SKM-1 (cell line): ENCODE measurements at regions not wholly inside any gene's neighbourhood (a gene's known extent, or its start where the extent isn't known, plus 50 kb on each side); places are given as distances from the start of the nearest gene placed in this dataset.

Source experiments
- DNase-seq: peaks from one replicate; lab custom pipeline; 2025; ENCODE audit not compliant: unreplicated experiment; lab: John Stamatoyannopoulos, UW

DNA sequence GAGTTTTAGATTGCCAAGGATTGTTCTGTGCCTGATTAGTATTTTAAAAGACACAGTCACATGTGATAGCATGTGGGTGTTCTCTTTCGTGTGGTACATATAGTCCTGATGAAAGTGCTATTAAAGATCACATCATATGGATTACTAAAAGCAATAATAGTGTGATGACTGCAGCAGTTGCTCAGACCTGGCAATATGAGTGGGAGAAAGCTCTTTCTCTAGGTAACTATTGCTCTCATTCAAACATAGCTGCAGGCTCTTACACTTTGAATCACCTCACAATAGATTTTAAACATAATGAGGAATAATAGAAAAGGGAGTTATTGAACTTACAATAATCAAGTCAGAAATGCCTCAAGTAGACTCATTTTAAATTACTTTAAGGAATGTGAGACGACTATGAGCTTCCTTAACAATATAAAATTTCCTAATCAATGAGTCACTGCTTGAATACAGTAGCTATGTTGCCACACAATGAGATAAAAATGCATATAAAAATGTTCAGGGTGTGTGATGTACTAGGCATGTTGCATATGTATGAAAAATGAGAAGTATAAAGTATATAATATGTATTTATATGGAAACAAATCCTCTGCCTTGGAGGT is 452.1 kb downstream of the TMX3 start:
- no peak for DNase-seq

DNA sequence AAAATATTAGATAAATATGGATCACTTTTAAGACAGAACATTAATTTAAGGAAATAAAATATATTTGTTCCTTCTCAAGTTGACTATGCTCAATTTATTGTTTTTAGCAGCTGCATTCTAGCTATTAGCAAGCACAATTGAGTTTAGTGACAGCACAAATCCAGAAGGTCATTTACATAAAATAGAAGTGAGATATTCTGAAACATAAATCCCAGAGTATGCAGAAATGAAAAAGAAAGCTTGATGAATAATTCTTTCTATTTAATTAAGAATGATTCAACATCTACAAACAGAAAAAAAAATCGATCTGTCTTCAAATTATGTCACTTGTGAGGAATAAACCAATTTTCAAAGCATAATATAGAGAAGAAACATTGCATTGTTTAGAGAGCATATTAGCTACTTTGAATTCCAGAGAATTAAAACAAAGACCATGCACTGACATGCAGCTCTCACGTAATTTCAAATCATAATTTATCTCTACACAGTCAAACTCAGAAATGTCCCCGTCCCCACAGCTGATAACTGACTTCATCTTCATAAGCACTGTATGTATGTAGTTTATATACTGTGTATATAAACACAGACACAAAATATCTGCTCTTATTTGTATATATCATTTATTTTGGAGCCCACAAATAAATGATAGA is 458.4 kb downstream of the TMX3 start:
- DNase-seq = no peak

DNA sequence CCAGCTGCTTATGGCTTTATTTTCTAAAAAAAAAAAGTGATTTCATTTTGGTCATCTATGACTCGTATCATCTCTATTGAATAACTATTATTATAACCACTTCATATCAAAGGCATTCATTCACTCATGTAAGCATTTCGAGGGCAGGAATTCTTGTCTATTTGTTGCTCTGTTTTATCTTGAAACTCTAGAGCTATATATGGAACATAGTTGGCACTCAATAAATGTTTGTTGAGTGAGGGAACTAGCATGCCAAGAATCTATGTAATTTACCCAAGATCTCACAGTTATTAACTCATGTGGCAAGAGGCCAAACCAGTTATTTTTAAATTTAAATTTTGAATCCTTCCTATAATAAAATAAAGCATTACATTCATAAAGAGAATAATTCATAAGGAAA is 470.1 kb downstream of the TMX3 start:
- no peak for DNase-seq

DNA sequence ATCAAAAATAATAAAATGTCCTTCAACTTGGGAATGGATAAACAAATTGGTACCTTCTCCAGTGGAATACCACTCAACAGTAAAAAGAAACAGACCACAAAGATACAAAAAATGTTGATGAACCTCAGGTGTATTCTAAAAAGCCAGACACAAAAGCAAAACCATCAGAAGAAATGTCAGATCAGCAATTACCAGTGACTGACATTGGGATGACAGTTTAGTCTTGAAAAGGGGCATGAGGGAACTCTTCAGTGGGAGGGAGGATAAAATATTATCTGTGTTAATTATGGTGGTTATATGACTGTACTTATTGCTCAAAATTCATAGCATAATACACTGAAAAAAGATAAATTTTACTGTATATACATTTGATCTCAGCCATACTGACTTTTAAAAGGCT is 473.0 kb downstream of the TMX3 start:
- no peak for DNase-seq

DNA sequence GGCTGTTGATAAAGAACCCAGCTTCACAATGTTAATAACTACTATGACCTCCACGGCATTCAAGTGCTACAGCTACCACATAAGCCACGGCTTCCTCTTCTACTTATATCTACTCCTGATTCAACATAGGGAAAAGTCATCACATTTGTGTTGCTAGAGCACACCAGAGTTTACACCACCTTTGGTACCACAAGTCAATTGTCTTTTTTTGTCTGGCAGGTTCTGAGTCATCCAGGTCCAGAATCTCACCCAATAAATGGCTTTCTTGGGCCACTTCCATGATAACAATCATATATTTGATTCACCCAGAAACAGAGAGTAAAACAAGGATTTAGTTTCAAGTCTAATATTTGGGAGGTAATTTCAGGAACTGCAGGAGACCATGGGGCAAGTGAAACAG is 480.2 kb downstream of the TMX3 start:
- no peak for DNase-seq

DNA sequence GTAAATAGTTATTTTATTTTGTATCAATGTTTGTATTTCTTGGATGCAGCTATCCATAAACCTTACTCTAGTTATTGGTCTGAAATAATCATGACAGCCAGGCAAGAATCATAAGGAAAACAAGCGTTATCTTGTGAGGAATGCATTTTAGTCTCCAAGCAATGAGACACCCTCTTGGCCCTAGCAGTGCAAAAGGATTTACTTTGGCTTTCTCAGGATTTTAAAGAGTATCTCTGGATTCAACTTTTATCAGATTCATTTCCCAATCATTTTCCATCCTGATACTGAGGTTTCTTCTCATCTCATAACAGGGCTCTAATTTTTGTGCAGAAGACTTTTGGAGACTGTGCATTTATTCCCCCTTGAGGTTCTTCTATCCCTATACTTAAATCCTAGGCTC is 480.8 kb downstream of the TMX3 start:
- DNase-seq = no peak

DNA sequence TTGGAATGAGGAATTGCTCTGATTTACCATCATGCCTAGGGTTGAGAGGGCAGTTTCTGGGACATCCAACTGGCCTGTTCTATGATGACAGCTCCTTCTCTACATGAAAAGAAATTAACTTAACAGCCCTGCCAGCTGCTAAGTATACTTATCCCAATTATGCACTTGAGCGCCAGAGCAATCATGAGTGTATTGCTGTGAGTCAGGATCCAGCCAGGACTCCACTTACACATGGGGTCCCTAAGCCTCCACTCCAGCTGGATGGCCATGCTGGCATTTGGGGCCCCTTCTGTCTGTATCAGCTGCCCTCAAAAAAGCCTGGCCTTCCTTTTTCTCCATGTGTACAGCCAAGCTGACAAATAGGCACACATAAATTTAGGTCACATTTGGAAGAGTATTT is 481.9 kb downstream of the TMX3 start:
- no peak for DNase-seq

DNA sequence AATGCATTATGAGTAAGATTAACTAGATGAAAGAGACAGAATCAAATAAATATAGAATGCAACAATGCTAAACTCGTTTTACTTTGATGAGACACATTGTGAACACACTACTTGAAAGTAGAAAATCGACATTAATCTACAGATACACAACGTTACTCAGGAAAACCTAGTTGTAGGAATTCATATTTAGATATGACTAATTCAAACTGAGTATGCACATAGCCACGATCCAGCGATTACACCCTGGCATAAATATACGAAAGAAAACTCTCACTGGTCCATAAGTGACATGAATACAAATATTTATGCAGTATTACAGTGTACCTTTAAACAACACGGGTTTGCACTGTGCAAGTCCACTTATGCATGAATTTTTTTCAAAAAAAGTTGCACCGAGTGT is 485.6 kb downstream of the TMX3 start:
- no peak for DNase-seq

DNA sequence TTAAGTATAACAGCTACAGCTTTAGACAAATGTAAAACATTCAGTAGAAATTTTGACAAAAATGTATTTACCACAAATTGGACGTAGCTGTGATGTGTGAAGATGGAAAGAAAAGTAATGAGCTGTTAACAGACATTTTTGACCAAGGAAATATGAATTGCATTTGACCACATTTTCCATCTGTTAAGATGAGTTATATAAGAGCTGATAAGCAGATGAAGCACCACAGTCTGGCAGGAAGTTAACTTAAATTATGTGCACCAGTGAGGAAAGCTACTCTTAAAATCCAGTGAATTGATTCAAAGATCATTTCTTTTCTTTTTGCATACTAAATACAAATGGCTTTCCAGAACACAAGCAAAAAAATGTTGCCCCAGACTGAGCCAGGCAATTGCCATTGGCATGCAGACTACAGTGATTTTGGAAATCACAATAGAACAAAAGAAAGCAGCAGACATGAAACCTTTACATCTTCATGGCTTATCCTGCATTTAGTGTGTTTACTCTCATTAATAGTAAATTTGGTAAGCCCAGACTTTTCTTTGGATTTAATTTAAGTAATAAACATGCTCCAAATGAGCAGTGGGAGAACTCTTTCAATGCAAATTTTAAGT is 493.7 kb downstream of the TMX3 start:
- no peak for DNase-seq

DNA sequence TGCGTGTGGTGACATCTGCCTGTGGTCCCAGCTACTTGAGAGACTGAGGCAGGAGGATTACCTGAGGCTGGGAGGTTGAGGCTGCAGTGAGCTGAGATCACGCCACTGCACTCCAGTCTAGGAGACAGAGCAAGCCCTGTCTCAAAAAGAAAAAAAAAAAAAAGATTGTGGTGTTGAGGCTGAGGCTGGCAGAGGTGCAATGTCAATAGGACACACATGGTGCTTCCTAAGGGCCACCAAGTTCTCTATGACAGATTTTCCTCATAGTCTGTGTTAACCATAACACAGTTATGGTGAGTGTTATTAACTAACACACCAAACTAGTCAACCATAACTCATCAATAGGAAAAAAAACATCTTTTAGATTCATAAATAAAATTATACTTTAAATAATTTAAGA is 494.4 kb downstream of the TMX3 start:
- DNase-seq = no peak

DNA sequence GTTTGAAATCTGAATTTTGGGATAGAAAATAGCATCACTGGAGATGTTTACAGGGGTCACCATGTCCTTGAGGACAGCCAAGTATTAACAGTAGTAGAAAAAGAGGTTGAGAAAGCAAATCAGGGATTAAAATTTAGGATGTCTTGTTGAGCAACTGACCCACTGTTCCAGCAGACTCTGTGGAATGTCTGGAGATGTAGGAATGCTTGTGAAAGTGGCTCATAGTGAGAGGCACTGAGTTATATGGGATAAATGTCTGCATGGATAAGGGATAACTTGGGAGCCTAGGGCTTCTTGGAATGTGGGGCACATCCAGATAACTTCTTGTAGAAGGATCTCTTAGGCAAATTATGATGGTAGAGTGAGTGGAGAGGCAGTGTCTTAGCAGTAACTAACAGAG is 495.0 kb downstream of the TMX3 start:
- no peak for DNase-seq

DNA sequence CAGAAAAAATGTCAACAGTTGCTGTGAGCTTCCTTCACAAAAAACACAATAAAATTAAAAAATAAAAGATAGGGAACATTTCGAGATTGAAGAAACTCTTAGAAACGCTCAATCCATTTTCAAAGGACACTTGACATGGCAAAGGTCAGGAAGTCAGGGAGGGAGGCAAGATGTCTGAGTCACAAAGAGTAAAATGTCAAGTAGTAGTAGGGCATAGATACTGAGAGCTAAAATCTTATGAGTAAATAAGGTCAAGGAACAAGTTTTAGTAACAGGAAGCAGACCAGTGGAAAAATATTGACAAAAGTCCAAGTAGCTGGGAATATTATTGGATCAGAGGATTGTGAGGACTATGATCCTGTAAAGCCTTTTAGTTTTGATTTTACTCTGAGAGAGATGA is 495.6 kb downstream of the TMX3 start:
- DNase-seq = no peak

DNA sequence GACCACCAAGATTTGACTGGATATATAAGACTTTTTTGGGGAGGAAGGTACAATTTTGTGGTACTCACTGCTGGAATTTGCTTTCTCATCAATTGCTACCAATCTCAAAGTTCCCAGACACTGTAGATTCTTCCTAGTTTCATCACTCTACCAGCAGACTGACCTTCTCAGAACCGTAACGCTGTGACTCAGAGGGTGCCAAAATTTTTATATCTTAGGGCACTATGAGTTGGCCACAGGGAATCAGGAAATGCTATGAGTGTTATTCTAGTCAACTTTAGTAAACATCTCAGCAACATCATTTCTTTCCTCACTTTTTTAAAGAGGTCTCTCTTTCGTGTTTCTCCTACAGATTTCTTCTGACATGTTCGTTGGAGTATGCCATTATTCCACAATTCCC is 499.0 kb downstream of the TMX3 start:
- DNase-seq = no peak

DNA sequence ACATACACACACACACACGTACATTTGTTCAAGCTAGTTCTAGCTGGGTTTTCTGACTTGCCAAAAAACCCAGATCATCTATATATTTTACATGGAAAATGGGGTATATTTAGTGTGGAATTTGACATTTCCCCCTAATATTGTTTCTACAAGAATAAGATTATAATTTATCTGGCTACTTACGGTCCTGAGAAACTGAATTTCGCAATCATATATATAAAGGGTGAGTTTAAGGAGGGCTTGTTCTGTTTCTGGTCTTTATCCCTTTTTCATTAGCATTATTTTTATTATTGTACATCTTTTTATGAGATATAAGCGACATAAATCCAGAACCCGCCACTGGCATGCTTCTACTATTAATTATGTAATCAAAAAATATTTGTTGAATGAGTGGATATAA is 528.9 kb downstream of the TMX3 start:
- DNase-seq = no peak

DNA sequence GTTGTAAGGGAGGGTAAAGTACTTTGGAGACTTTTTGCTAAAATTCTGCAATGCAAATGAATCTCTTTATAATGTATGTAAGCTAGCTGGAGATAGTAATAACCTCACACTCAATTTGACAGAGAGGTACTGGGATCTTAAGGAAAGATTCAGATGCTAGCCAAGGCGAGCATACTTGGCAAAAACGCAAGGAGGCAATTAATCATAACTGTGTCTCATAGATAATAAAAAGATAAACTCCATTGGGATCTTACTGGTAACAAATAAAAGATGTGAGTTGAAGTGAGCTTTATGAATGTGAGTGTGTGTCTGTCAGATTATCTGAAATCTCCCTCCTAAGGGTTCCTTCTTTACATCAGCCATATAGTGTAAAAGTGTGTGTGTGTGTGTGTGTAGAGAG is 533.0 kb downstream of the TMX3 start:
- DNase-seq = no peak

DNA sequence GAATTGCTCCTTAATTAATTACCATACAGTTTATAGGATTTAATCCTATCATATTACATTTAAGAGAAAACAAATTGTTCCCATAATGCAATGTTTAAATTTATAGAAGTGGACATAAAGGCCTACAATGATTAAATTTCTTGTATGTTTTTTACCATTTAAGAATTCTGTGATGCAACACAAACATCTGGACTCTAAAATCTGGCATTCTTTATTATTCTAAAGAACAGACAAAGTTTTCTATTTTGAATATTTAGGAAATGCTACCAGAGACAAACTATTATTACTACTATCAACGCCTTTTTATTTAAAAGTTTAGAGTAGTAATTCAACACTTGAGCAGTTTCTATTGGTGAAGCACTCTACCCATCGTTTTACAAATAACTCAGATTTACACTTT is 535.1 kb downstream of the TMX3 start:
- DNase-seq = no peak

DNA sequence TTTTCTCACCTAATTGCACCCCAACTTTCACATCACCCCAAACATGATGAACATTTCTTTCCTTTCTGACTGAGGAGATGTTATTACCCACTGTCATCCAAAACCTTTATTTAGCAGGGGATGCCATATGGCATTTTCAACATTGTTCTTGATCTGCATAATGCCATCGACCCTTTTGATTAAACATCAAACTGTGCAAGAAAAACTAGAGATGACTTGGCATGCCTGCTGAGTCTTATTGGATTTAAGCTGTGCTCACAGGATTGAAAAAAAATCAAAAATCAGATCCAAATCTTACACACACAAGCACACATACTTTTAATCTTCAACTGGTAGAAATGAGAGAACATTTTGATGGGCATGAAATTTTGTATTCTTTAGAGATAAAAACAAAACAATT is 536.0 kb downstream of the TMX3 start:
- no peak for DNase-seq

DNA sequence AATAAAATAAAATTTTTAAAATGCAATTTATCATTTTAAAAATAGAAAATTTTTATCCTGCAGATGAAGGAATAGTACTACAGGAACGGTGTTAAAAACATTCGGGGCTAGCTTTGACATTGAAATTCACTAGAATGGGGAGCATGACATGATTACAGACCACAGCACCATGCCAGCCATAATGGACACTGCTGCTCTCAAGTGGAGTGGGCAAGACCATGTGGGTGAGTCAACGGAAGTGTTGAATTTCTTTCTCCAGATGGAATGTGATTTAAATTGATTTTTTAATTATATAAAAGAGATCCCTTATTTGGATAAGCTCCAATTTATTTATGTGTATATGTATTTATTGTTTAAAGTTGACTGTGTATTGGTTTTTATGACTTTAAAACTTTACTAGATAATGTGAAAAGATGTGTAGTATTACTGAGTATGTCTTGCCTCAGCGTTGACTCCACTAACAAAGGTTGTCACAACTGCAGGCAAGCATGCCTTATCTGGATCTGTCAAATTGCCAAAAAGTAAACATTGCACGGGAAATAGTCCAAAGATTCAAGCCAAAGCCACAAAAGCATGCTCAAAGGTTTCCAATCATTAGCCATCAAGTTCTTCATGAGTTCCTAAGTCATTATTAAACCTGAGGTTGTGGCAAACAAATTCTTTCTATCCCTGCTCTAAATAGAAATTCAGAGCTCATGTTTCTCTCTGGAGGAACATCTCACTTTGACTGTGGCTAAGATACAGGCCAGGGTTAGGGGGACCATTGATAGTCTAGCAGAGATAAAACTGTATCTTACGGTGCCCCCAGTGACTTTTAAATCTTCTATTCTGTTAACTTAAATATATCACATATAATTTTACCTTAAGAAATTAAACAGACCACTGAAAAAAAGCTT is 536.9 kb downstream of the TMX3 start:
- DNase-seq = no peak

DNA sequence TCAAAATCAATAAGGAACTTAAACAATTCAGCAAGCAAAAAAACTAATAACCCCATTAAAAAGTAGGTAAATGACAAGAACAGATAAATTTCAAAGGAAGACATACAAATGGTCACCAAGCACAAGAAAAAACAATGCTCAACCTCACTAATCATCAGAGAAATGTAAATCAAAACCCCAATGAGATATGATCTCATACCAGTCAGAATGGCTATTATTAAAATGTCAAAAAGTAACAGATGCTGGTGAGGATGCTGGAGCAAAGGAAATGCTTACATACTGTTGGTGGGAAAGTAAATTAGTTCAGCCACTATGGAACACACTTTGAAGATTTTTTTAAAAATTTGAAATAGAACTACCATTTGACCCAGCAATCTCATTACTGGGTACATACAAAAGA is 538.0 kb downstream of the TMX3 start:
- DNase-seq = no peak

DNA sequence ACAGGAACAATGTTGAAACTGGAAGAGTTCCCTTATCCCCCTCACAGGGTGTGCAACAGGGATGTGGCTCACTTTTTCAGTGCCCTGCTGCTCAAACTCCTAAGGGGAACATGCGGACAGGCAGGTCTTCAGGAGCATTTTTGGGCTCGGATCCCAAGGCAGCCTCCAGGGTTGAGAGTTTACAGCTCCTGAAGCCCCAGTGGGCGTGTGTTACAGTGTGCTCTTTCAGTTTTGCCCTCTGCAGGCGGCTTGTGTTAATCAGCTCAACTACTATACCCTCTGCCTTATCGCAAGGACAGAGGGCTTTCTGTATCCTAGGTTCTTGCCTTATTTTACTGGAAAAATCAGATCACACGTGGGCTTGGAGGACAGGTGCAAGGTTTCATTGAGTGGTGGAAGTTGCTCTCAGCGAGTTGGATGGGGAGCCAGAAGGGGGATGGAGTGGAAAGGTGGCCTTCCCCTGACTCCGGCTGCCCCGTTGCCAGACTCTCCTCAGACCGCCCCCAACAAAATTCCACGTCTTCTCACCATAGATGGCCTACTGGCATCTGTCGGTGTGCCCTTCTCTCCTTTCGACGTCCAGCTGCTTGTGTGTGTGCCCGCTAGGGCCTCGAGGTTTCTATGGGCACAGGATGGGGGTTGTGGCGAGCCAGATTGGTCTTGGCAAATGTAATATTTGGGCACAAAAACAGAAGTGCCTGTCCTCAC is 541.9 kb downstream of the TMX3 start:
- DNase-seq = no peak

DNA sequence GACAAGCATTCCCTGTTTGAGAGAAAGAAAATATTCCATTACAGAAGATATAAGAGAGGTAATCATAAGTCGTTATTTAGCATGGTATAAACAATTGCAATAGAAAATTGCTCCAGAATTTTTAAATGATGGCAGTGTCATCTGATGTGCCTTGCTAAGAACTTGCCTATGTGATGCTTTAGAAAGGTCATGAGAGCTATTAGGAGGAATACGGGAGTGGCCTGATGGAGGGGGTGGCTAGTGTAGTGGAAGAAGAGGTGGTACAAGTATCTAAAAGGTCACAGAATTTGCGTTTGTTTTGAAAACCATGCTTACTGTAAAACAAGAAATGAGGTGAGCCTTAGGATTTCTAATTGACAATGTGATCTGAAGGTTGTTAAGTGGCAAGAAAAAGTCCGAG is 550.0 kb downstream of the TMX3 start:
- DNase-seq = no peak
